ENCODE measurements at regions not wholly inside any gene's neighbourhood (a gene's known extent, or its start where the extent isn't known, plus 50 kb on each side); places are given as distances from the start of the nearest gene placed in this dataset.
"Not testable (repeated sequence)": the region's sequence is repeated elsewhere in the genome, so short reads cannot be mapped to it uniquely, and the experiment has no call there.

- not testable (repeated sequence) for DNase-seq (ENCODE audit: low spot score)
Measured at GRCh38 chr5:118284230-118284629, 704.1 kb downstream of the DTWD2 start.

- not testable (repeated sequence) for DNase-seq (ENCODE audit: low spot score)
Measured at GRCh38 chr5:118282480-118283038, 705.8 kb downstream of the DTWD2 start.

GRCh38 chr5:118279540-118280294, 708.6 kb downstream of the DTWD2 start:
- no peak for DNase-seq (ENCODE audit: low spot score)

GRCh38 chr5:118270526-118270925, 717.8 kb downstream of the DTWD2 start:
- DNase-seq (ENCODE audit: low spot score), result no peak

- no peak for DNase-seq (ENCODE audit: low spot score)
Measured at GRCh38 chr5:118258223-118258622, 730.1 kb downstream of the DTWD2 start.

GRCh38 chr5:118257066-118257465, 731.3 kb downstream of the DTWD2 start:
- DNase-seq (ENCODE audit: low spot score), result no peak

GRCh38 chr5:118253225-118254061, 734.9 kb downstream of the DTWD2 start:
- DNase-seq (ENCODE audit: low spot score), result peak; percentile 30

GRCh38 chr5:118249386-118249785, 739.0 kb downstream of the DTWD2 start:
- DNase-seq (ENCODE audit: low spot score), result no peak

GRCh38 chr5:118247458-118247857, 740.9 kb downstream of the DTWD2 start:
- DNase-seq (ENCODE audit: low spot score), result no peak

- DNase-seq (ENCODE audit: low spot score), result no peak
Measured at GRCh38 chr5:118243613-118244012, 744.7 kb downstream of the DTWD2 start.

- DNase-seq (ENCODE audit: low spot score), result no peak
Measured at GRCh38 chr5:118243068-118243467, 745.3 kb downstream of the DTWD2 start.

- DNase-seq (ENCODE audit: low spot score), result no peak
Measured at GRCh38 chr5:118236108-118236849, 752.1 kb downstream of the DTWD2 start.

- DNase-seq (ENCODE audit: low spot score), result no peak
Measured at GRCh38 chr5:118233606-118234005, 754.7 kb downstream of the DTWD2 start.

- DNase-seq (ENCODE audit: low spot score), result no peak
Measured at GRCh38 chr5:118228489-118228888, 759.9 kb downstream of the DTWD2 start.

GRCh38 chr5:118224546-118224945, 763.8 kb downstream of the DTWD2 start:
- no peak for DNase-seq (ENCODE audit: low spot score)

- no peak for DNase-seq (ENCODE audit: low spot score)
Measured at GRCh38 chr5:118220556-118221195, 767.7 kb downstream of the DTWD2 start.

GRCh38 chr5:118211606-118212005, 776.7 kb downstream of the DTWD2 start:
- DNase-seq (ENCODE audit: low spot score), result no peak

GRCh38 chr5:118208031-118208453, 780.3 kb downstream of the DTWD2 start:
- DNase-seq (ENCODE audit: low spot score), result no peak

- DNase-seq (ENCODE audit: low spot score), result no peak
Measured at GRCh38 chr5:118199801-118200200, 788.5 kb downstream of the DTWD2 start.

- no peak for DNase-seq (ENCODE audit: low spot score)
Measured at GRCh38 chr5:118196229-118196628, 792.1 kb downstream of the DTWD2 start.

GRCh38 chr5:118195211-118195610, 793.1 kb downstream of the DTWD2 start:
- no peak for DNase-seq (ENCODE audit: low spot score)

Data from umbilical cord (tissue), 1 donor.